ENCODE measurements at regions not wholly inside any gene's neighbourhood (a gene's known extent, or its start where the extent isn't known, plus 50 kb on each side); places are given as distances from the start of the nearest gene placed in this dataset.

DNA sequence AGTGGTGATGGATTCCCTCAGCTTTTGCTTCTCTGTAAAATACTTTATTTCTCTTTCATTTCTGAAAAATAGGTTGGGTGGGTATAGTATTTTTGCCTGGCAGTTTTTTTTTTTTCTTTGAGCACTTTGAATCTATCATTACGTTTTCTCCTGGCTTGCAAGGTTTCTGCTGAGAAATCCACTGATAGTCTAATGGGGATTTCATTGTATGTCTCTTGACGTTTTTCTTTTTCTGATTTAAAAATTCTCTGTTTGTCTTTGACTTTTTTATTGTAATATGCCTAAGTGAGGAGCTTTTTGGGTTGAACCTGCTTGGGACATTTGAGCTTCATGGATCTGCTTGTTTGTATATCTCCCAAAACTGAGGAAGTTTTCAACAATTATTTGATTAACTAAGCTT is 606.0 kb downstream of the KCNH5 start:
- WGBS = 46% methylated on average over 2 of the region's 2 CpGs

DNA sequence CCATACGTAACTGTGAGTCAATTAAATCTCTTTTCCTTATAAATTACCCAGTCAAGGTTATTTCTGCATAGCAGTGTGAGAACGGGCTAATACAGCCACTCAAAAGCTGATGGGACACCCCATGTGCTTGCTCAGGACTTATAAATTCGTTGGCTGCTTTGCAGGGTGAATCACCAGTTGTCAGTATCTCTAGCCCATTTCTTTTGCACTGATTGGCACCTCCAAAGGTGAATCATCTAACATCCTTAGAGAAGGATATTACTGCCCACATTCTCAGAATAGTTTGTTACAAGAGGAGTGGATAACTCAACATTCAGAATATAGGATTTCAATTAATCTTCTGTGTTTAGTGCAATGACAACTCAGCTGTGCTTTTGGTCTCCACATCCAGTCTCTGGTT is 601.5 kb downstream of the KCNH5 start:
- H3K4me1 ChIP-seq (ENCODE audit: control insufficient read depth in 4 of 4, insufficient read depth in 4 of 4, low read length in 3 of 4) = no peaks in the 10 kb centered on the region
- H3K9ac ChIP-seq (ENCODE audit: low read depth in 1 of 2, low read length in 2 of 2) = no peak overlapping the region
- no peak overlapping the region for H3K4me3 ChIP-seq (ENCODE audit: low read depth in 1 of 3, low read length in 3 of 3)
- no peaks in the 10 kb centered on the region for H3K27me3 ChIP-seq (ENCODE audit: control insufficient read depth in 4 of 4, insufficient read depth in 4 of 4, low read length in 3 of 4)
- no peak for DNase-seq (ENCODE audit: low spot score)
- H3K9me3 ChIP-seq (ENCODE audit: control insufficient read depth in 4 of 4, low read length in 3 of 4) = peaks cover 0 to 14% (median 7%) of the 10 kb centered on the region in 4 donors
- no peak overlapping the region for H3K27ac ChIP-seq (ENCODE audit: low read depth in 1 of 2, low read length in 2 of 2)
- H3K36me3 ChIP-seq (ENCODE audit: control insufficient read depth in 4 of 4, insufficient read depth in 3 of 4, low read depth in 1 of 4, low read length in 3 of 4) = no peaks in the 10 kb centered on the region
- WGBS = 53% methylated on average over 3 of the region's 3 CpGs
- TF ChIP-seq JUND (IDR thresholded peaks at IDR 0.05) (no peak), GABPA (IDR thresholded peaks at IDR 0.05 in 1 of 2, conservative IDR thresholded peaks at IDR 0.05 in 1 of 2) (no peak), YY1 (IDR thresholded peaks at IDR 0.05) (no peak), FOXA1 (IDR thresholded peaks at IDR 0.05) (no peak), TAF1 (conservative IDR thresholded peaks at IDR 0.05) (no peak), SP1 (IDR thresholded peaks at IDR 0.05) (no peak), RAD21 (IDR thresholded peaks at IDR 0.05) (no peak), HNF4G (IDR thresholded peaks at IDR 0.05) (no peak)
- TF ChIP-seq, protein P1, sequence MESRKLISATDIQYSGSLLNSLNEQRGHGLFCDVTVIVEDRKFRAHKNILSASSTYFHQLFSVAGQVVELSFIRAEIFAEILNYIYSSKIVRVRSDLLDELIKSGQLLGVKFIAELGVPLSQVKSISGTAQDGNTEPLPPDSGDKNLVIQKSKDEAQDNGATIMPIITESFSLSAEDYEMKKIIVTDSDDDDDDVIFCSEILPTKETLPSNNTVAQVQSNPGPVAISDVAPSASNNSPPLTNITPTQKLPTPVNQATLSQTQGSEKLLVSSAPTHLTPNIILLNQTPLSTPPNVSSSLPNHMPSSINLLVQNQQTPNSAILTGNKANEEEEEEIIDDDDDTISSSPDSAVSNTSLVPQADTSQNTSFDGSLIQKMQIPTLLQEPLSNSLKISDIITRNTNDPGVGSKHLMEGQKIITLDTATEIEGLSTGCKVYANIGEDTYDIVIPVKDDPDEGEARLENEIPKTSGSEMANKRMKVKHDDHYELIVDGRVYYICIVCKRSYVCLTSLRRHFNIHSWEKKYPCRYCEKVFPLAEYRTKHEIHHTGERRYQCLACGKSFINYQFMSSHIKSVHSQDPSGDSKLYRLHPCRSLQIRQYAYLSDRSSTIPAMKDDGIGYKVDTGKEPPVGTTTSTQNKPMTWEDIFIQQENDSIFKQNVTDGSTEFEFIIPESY (IDR thresholded peaks at IDR 0.05) = no peak
- TF ChIP-seq, protein P2, sequence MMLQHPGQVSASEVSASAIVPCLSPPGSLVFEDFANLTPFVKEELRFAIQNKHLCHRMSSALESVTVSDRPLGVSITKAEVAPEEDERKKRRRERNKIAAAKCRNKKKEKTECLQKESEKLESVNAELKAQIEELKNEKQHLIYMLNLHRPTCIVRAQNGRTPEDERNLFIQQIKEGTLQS (IDR thresholded peaks at IDR 0.05) = no peak

More for the DNA sequence above, 606.0 kb downstream of the KCNH5 start:
- no peaks in the 10 kb centered on the region for H3K4me1 ChIP-seq (ENCODE audit: control insufficient read depth in 4 of 4, insufficient read depth in 4 of 4, low read length in 3 of 4)
- no peak overlapping the region for H3K4me3 ChIP-seq (ENCODE audit: low read depth in 1 of 3, low read length in 3 of 3)
- no peak overlapping the region for H3K27ac ChIP-seq (ENCODE audit: low read depth in 1 of 2, low read length in 2 of 2)
- no peaks in the 10 kb centered on the region for H3K36me3 ChIP-seq (ENCODE audit: control insufficient read depth in 4 of 4, insufficient read depth in 3 of 4, low read depth in 1 of 4, low read length in 3 of 4)
- no peak overlapping the region for H3K9ac ChIP-seq (ENCODE audit: low read depth in 1 of 2, low read length in 2 of 2)
- TF ChIP-seq, protein P3, sequence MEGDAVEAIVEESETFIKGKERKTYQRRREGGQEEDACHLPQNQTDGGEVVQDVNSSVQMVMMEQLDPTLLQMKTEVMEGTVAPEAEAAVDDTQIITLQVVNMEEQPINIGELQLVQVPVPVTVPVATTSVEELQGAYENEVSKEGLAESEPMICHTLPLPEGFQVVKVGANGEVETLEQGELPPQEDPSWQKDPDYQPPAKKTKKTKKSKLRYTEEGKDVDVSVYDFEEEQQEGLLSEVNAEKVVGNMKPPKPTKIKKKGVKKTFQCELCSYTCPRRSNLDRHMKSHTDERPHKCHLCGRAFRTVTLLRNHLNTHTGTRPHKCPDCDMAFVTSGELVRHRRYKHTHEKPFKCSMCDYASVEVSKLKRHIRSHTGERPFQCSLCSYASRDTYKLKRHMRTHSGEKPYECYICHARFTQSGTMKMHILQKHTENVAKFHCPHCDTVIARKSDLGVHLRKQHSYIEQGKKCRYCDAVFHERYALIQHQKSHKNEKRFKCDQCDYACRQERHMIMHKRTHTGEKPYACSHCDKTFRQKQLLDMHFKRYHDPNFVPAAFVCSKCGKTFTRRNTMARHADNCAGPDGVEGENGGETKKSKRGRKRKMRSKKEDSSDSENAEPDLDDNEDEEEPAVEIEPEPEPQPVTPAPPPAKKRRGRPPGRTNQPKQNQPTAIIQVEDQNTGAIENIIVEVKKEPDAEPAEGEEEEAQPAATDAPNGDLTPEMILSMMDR (IDR thresholded peaks at IDR 0.05; ENCODE audit: low read depth, low read length, missing input control) = no peak
- TF ChIP-seq, protein P1 (IDR thresholded peaks at IDR 0.05) = no peak
- TF ChIP-seq HNF4A (conservative IDR thresholded peaks at IDR 0.05) = no peak
- TF ChIP-seq, protein P4, sequence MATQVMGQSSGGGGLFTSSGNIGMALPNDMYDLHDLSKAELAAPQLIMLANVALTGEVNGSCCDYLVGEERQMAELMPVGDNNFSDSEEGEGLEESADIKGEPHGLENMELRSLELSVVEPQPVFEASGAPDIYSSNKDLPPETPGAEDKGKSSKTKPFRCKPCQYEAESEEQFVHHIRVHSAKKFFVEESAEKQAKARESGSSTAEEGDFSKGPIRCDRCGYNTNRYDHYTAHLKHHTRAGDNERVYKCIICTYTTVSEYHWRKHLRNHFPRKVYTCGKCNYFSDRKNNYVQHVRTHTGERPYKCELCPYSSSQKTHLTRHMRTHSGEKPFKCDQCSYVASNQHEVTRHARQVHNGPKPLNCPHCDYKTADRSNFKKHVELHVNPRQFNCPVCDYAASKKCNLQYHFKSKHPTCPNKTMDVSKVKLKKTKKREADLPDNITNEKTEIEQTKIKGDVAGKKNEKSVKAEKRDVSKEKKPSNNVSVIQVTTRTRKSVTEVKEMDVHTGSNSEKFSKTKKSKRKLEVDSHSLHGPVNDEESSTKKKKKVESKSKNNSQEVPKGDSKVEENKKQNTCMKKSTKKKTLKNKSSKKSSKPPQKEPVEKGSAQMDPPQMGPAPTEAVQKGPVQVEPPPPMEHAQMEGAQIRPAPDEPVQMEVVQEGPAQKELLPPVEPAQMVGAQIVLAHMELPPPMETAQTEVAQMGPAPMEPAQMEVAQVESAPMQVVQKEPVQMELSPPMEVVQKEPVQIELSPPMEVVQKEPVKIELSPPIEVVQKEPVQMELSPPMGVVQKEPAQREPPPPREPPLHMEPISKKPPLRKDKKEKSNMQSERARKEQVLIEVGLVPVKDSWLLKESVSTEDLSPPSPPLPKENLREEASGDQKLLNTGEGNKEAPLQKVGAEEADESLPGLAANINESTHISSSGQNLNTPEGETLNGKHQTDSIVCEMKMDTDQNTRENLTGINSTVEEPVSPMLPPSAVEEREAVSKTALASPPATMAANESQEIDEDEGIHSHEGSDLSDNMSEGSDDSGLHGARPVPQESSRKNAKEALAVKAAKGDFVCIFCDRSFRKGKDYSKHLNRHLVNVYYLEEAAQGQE (IDR thresholded peaks at IDR 0.05) = no peak
- no peak for TF ChIP-seq GABPA (IDR thresholded peaks at IDR 0.05 in 1 of 2, conservative IDR thresholded peaks at IDR 0.05 in 1 of 2)
- TF ChIP-seq, protein P5, sequence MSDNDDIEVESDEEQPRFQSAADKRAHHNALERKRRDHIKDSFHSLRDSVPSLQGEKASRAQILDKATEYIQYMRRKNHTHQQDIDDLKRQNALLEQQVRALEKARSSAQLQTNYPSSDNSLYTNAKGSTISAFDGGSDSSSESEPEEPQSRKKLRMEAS (IDR thresholded peaks at IDR 0.05) = no peak
- no peak for TF ChIP-seq FOXA1 (IDR thresholded peaks at IDR 0.05)
- no peak for TF ChIP-seq HNF4G (IDR thresholded peaks at IDR 0.05)
- TF ChIP-seq, protein P2 (IDR thresholded peaks at IDR 0.05) = no peak
- no peak for TF ChIP-seq SP1 (IDR thresholded peaks at IDR 0.05)
- no peak for TF ChIP-seq JUND (IDR thresholded peaks at IDR 0.05)
- no peak for TF ChIP-seq TAF1 (conservative IDR thresholded peaks at IDR 0.05)
- no peak for TF ChIP-seq RAD21 (IDR thresholded peaks at IDR 0.05)
- no peak for TF ChIP-seq YY1 (IDR thresholded peaks at IDR 0.05)
- no peak for DNase-seq (ENCODE audit: low spot score)
- H3K9me3 ChIP-seq (ENCODE audit: control insufficient read depth in 4 of 4, low read length in 3 of 4) = peaks cover 0 to 18% (median 10%) of the 10 kb centered on the region in 4 donors
- H3K27me3 ChIP-seq (ENCODE audit: control insufficient read depth in 4 of 4, insufficient read depth in 4 of 4, low read length in 3 of 4) = no peaks in the 10 kb centered on the region
